Sigmoid colon (tissue), 4 donors: ENCODE measurements at regions not wholly inside any gene's neighbourhood (a gene's known extent, or its start where the extent isn't known, plus 50 kb on each side); places are given as distances from the start of the nearest gene placed in this dataset.

Experiments
- CTCF ChIP-seq, 4 experiments: fragments of 450-650 bp in 3 of 4; fragments of 200-600 bp in 1 of 4; IDR thresholded peaks; one replicate each; pipeline ENCODE4 v1.5.1; 2016 to 2019; ENCODE audit warnings: antibody characterized with exemption in 4 of 4, mild to moderate bottlenecking in 3 of 4, moderate library complexity in 2 of 4
- POLR2A ChIP-seq, 2 donors: fragments of 450-650 bp; IDR thresholded peaks; one replicate each; pipeline ENCODE4 v1.6.1; 2016; ENCODE audit warnings: antibody characterized with exemption in 2 of 2, mild to moderate bottlenecking in 2 of 2, moderate library complexity in 2 of 2
- POLR2AphosphoS5 ChIP-seq, 4 donors: sonication (generic); formaldehyde crosslinking; IDR thresholded peaks; one replicate each; pipeline ENCODE4 v1.6.1; 2017; ENCODE audit warnings: antibody characterized with exemption in 4 of 4

GRCh38 chr6:139857143-139857542 lies 482.7 kb upstream of the CITED2 start:
- TF ChIP-seq CTCF (IDR thresholded peaks at IDR 0.05) (no peak), POLR2A (IDR thresholded peaks at IDR 0.05) (no peak), POLR2AphosphoS5 (IDR thresholded peaks at IDR 0.05) (no peak)
